Midbrain (tissue), 1 donor: ENCODE measurements at regions not wholly inside any gene's neighbourhood (a gene's known extent, or its start where the extent isn't known, plus 50 kb on each side); places are given as distances from the start of the nearest gene placed in this dataset.
"Not testable (repeated sequence)": the region's sequence is repeated elsewhere in the genome, so short reads cannot be mapped to it uniquely, and the experiment has no call there.

Experiments used
- DNase-seq: peaks from one replicate; lab custom pipeline; 2025; lab: John Stamatoyannopoulos, UW

DNA sequence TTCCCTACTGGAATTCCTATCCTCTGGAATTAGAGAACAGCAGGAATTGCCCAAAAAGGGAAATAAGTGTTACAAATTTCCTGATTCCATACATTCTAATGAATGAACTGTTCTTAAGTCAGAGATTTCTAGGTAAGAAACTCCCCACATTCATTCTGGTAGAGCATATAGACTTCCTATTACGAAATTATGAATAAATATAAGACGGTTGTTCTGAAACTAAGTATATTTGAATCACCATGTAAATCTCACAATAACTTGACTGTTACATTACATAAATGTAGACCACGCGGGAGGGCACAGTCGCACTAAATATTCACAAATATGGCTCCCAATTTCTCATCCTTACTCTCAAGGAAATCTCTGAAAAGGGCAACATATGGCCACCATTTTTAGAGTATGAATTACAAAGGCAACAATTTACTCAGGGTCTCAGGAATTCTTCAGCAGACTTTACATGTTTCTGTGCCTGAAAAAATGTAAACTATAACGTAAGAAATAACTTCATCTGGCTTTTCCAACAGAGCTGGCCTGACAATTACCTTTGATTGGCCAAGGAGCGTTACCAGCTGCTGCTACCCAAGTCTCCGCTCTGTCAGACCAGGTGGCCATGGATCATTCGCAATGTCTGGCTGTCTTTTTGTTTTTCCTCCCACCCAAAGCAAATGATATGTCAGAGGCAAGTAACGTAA, 115.8 kb downstream of the MPP7 start:
- no peak for DNase-seq

GRCh38 chr10:28186461-28186860, 116.4 kb downstream of the MPP7 start:
- no peak for DNase-seq

DNA sequence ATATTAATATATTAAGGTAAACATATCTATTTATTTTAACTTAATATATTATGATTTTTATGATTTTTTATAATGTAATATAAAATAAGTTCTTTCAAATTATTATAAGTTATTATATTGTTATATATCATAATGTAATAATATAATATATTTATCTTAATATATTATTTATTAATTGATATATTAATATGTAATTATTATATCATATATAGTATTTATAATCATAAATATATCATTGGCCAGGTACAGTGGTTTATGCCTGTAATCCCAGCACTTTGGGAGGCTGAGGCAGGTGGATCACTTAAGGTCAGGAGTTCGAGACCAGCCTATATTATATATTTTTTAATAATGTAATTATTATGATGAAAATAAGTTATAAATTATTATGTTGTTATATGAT, 118.1 kb downstream of the MPP7 start:
- DNase-seq = no peak

DNA sequence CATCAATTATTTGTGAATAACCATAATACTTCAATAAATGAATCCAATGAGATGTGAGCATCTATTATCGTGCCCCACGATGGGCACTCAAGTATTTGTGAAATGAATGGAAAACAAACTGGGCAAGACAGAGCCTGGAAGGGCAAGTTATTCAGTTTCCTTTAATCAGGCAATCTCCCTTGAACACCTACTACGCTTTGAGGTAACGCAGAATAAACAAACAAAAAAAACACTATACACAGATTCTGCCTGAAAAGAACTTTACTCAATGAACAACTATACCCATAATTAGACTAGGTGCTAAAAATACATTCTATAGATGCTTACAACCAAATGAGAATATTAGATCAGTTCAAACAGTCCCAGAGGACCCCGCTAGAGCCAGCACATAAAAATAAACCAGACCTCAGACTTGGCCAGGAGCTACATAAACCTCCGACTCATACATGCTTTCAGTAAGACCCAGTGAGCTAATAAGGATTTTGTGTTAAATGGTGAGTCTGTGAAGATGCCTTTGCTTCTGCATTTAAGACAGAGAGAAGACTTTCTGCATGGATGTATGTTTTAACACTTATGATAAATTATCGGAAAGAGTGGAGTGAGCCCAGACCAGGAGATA, 121.3 kb downstream of the MPP7 start:
- DNase-seq = no peak

GRCh38 chr10:28180654-28181053, 122.2 kb downstream of the MPP7 start:
- DNase-seq = no peak

DNA sequence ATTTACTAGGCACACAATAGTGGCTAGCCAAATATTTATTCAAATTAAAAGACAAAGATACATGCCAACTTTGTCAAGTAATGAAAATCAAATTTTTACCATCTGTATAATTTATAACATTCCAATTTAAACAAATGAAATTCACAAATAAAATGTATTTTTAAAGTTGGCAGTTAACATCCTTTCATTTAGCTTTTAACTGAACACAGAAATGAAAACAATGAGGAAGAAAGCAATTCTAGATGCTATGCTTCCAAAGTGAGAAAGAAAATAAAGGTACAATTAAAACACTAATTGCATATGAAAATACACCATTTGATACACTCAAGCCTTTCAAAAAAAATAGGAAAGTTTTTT, 123.1 kb downstream of the MPP7 start:
- DNase-seq = no peak

GRCh38 chr10:28179006-28179742, 123.7 kb downstream of the MPP7 start:
- peak; percentile 36 for DNase-seq

- no peak for DNase-seq
These were observed 124.8 kb downstream of the MPP7 start for GRCh38 chr10:28177944-28178637.

DNA sequence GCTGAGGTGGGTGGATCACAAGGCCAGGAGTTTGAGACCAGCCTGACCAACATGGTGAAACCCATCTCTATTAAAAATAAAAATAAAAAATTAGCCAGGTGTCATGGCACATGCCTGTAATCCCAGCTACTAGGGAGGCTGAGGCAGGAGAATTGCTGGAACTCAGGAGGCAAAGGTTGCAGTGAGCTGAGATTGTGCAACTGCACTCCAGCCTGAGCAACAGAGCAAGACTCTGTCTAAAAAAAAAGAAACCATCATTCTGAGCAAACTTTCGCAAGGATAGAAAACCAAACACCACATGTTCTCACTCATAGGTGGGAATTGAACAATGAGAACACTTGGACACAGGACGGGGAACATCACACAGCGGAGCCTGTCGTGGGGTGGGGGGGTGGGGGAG, 126.4 kb downstream of the MPP7 start:
- DNase-seq = not testable (repeated sequence)

DNA sequence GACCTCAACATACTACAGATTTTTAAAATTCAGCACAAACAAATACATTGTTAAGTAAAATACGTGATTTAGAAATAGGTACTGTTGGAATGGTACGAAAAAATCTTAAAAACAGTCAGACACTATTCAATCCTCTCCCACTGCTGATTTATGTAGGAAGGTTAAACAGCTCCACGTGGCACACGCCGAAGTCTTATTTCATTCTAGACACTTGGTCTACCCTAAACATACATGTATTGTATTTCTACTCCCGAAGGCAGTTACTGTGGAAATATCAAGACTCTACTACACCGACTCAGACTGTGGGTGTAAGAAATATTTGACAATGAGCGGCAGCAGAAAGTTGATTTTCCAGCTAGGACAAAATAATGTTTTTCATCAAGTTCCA, 130.6 kb downstream of the MPP7 start:
- DNase-seq = no peak

DNA sequence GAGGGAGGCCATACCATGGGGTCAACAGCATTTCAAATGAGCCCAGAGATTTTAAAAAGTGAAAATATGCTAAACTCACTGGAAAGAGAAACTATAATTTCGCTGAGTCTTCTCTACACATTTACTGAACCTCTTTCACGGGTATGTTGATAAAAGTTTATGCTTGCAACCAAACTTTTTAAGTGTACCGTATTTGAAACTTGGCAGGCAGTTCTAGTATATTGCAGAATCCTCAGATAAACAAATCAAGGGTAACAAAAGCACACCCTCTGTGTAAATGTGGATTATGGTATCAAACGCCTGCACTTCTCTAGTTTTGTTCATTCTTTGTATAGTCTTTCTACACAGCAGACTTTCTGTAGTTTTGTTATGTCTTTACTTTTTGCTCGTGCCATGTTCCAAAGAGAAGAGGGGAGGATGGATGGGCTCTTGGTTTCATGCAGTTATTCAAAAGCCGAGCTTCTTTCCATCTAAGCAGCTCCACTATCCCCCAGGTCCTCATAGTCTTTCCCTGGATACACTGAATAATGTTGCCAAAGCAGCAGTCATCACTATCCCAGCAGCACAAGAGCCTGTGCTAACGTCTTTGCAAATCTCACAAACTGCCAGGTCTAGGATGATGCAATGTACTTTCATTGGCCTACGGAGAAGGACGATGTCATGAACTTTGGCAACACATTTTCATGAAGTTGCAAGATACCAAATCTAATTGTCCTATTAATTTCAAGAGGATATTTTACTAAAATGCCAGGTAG, 131.2 kb downstream of the MPP7 start:
- no peak for DNase-seq

- DNase-seq = no peak
These were observed 133.3 kb downstream of the MPP7 start for GRCh38 chr10:28169525-28169924.

DNA sequence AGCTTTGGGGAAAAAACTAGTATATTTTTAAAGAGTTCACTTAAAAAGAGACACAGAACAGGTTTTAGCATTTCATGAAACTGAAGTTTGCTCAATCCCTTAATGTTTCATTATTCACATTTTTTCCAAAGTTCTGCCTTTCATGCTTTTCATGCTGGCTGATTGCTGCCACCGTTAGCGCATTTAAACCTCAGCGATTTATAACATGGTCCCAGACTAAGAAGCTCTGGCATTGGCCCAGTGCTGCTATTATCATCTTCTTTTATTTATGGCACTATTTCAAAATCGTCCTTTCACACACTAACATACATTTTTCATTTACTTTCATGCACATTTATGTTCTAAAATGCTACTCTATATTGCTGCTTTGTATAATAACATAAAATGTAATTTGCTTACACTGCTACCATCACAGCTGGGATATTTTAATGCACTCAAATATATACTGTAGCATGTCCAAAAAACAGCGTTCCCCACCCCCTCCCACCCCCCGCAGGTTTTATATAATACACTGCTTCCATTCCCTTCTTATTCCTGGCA, 141.9 kb downstream of the MPP7 start:
- no peak for DNase-seq

GRCh38 chr10:28157379-28157778, 145.5 kb downstream of the MPP7 start:
- no peak for DNase-seq

DNA sequence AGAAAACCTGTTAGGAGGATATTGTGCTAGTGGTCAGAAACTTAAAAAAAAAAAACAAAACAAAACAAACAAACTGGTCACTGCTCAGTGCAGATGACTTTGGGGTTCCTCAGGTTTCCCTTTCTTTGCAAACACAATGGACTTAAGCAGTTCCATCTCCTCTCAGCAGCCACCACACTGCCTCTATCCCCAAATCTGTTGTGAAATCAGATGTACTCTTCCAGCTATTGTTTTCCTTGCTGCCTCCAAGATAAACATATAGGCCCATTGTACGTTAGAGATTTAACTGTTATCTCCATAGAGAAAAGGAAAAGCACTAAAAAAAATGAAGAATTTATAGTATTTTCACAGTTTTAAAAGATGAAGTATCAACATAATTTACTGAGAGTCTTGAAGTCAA, 147.1 kb downstream of the MPP7 start:
- DNase-seq = no peak

DNA sequence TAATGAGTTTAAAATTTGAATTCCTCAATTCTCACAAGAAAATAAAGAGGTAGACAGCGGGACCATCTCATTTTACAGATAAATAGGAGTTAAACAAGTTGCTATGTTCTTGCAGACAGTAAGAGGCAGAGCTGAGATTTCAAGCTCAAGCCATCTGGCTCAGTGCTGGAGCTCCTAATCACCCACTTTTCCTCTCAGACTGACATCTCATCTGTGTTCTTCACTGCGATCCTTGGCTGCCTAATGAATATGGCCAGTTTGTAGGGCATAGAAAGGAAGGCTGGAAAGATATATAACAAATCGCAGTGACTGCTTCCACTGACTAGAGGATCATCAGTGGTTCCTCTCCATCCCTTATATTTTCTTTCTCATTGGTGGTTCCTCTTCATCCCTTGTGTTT, 151.2 kb downstream of the MPP7 start:
- no peak for DNase-seq

GRCh38 chr10:28149746-28150145, 150.9 kb upstream of the ODAD2 start:
- no peak for DNase-seq

GRCh38 chr10:28147706-28148105, 148.8 kb upstream of the ODAD2 start:
- DNase-seq = no peak

GRCh38 chr10:28139138-28139537, 140.3 kb upstream of the ODAD2 start:
- no peak for DNase-seq

- no peak for DNase-seq
These were observed 139.3 kb upstream of the ODAD2 start for GRCh38 chr10:28137907-28138880.

GRCh38 chr10:28135258-28135657, 136.4 kb upstream of the ODAD2 start:
- no peak for DNase-seq
